GM12872 (cell line): ENCODE measurements at regions not wholly inside any gene's neighbourhood (a gene's known extent, or its start where the extent isn't known, plus 50 kb on each side); places are given as distances from the start of the nearest gene placed in this dataset.

Experiments used
- TF ChIP-seq, protein P1 (sequence below): IDR thresholded peaks from 3 replicates; pipeline ENCODE4 v1.5.1; 2011; ENCODE audit warnings: low read depth, mild to moderate bottlenecking, low read length, moderate library complexity; ENCODE audit not compliant: insufficient read depth

DNA sequence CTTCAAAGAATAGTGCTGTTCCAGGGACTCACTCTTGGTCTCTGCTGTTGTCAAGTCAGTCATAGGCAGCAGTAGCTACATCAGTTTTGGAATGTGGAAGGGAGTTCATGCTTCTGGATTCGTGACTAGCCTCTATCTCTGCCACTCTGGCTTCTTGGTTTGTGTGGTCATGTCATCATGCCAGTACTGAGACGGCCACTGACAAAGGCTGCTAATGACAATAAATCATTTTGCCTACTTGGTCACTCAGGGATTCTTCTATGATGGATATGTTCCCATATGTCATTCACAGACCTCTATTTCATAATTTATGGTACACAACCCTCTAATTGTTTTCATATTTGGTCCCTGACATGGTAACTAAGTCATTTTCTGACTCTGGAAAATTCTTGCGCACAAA, 450.8 kb upstream of the BOD1L1 start:
- TF ChIP-seq, protein P1, sequence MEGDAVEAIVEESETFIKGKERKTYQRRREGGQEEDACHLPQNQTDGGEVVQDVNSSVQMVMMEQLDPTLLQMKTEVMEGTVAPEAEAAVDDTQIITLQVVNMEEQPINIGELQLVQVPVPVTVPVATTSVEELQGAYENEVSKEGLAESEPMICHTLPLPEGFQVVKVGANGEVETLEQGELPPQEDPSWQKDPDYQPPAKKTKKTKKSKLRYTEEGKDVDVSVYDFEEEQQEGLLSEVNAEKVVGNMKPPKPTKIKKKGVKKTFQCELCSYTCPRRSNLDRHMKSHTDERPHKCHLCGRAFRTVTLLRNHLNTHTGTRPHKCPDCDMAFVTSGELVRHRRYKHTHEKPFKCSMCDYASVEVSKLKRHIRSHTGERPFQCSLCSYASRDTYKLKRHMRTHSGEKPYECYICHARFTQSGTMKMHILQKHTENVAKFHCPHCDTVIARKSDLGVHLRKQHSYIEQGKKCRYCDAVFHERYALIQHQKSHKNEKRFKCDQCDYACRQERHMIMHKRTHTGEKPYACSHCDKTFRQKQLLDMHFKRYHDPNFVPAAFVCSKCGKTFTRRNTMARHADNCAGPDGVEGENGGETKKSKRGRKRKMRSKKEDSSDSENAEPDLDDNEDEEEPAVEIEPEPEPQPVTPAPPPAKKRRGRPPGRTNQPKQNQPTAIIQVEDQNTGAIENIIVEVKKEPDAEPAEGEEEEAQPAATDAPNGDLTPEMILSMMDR, result no peak

DNA sequence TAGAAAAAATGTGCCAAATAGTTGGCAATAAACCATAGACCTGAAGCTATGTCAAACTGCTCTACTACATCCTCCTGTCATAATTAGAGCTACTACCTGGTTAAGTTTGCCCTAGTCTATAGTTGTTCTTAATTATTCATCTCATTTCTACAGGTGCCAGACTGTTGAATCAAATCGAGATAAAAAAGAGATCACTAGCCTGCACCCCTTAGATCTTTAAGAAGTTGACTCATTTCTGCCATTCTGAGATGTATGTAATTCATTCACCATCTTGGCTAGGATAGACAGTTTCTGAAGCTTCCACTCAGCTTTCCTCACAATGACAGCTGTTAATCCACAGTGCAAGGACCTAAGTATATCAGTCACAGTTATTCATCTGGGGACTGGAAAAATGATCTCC, 452.1 kb upstream of the BOD1L1 start:
- TF ChIP-seq, protein P1, result no peak

DNA sequence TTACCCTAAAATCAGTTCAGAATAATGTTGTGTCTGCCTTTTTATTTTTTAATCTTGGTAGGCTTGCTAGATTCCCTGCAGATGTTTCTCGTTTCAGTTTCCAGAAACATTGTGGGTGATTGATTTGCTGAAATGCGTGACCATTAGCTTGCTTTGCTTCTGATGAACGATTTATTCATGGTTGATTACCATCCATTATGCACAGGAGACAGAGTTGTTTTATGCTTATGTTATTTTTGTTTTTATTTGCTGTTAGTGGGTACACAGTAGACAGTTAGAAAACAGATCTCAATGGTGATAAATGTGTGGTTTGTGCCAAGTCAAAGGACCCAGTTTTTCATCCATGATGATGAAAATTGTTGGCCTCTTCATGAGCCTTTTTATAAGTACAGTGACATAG, 455.6 kb upstream of the BOD1L1 start:
- TF ChIP-seq, protein P1, result no peak

DNA sequence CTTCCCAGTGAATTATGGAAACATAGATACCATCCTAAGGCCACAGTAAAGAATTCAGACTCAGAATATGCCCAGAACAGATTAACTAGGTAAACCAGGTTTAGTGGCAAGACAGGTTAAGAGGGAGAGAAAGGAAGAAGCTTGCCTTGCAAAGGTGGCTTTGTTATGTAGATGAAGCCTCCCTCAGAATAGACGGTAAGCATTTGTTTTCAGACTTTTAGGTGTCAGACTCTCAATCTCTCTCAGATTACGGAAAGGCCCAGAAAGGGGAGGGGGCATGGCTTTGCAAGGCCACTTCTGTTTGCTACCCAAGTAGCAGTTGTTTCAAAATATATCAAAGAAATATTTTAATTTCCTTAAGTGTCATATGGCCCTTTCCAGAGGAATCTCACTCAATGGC, 457.1 kb upstream of the BOD1L1 start:
- TF ChIP-seq, protein P1, result no peak

DNA sequence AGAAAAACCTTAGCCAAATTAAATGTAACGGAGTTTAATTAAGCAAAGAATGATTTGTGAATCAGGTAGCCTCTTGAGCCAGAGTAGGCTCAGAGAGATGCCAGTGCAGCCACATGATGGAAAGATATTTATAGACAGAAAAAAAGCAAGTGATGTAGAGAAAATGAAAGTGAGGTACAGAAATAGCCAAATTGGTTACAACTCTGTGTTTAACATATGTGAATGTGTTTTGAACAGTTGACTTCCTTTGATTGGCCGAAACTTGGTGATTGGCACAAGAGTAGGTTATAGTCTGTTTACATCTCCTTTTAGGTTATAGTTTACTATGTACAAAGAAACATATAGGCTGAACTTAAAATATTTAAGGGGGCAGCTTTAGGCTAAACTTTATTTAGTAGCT, 459.9 kb upstream of the BOD1L1 start:
- TF ChIP-seq, protein P1, result no peak

DNA sequence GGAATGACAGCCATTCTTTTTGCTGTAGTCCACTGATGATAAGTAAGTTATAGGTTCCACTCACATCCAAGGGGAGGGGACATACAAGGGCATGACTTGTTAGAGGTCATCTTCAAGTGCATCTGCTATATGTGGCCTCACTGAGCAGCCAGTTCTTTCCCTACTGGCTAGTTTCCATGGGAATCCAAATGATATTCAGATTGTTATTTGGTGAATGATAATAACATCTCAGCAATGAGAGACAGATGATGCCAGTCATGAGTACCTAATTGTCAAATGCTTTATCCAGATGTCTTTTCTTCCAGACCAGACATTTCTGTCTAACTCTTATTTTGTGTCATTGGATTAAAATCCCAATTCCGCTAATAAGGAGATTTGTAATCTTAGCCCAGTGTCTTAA, 460.4 kb upstream of the BOD1L1 start:
- TF ChIP-seq, protein P1, result no peak

DNA sequence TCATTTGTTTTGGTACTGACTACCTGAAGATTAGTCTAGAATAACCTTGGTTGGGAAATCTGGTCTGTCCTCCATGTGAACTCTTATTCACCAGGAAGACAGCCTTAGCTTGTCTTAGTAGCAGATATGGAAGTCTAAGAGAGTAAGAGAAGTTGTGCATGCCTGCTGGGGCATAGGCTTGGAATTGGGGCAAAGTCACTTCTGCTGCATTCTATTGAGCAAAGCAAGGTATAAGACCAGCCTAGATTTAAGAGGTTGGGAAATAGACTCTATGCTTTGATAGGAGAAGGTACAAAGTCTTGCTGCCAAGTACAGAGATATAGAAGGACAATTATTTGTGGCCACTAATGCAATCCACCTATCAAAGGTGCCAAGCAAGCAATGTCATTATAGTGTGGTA, 464.0 kb upstream of the BOD1L1 start:
- TF ChIP-seq, protein P1, result no peak

DNA sequence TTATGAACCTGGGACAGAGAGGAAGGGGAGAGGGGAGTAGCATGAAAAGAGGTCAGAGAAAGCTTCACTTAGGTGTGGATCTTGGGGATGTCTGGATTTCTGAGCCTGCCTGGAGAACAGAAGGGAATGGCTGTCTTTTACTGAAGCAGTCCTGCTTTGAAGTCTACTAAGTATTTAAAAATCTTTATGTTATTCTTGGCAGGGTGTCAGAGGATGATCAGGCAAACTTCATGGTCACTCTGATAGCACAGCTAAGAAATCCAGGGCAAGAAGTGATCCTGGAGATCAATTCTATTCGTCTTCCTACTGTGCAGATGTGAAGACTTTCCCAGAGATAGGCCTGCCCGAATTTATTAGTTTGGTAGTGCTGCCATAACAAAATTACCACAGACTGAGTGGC, 464.4 kb upstream of the BOD1L1 start:
- TF ChIP-seq, protein P1, result no peak
